Activated naive CD4-positive, alpha-beta T cell treated with anti-CD3 and anti-CD28 coated beads for 36 hours (primary cell): ENCODE measurements at regions not wholly inside any gene's neighbourhood (a gene's known extent, or its start where the extent isn't known, plus 50 kb on each side); places are given as distances from the start of the nearest gene placed in this dataset.
"Not testable (repeated sequence)": the region's sequence is repeated elsewhere in the genome, so short reads cannot be mapped to it uniquely, and the experiment has no call there.

Experiments used
- CTCF ChIA-PET: fragments of 350-600 bp; sonication (Branson Sonifier 250); formaldehyde crosslinking; loops from one replicate; lab custom pipeline; 2021; ENCODE audit warnings: antibody characterized with exemption; lab: Charles Lee
- DNase-seq: peaks from one replicate; pipeline ENCODE4 v3.0.0-alpha.2; 2020
- H3K27ac Mint-ChIP-seq: one replicate; pipeline ENCODE4 v1.8.0; 2021; ENCODE audit warnings: mild to moderate bottlenecking, mixed read lengths
- H3K27me3 Mint-ChIP-seq: one replicate; pipeline ENCODE4 v1.8.0; 2021; ENCODE audit warnings: low read depth, mixed read lengths
- H3K36me3 Mint-ChIP-seq: one replicate; pipeline ENCODE4 v1.8.0; 2021; ENCODE audit warnings: low read depth, mixed read lengths
- H3K4me1 Mint-ChIP-seq: one replicate; pipeline ENCODE4 v1.8.0; 2021; ENCODE audit warnings: low read depth, mixed read lengths
- H3K4me3 Mint-ChIP-seq: one replicate; pipeline ENCODE4 v1.8.0; 2021; ENCODE audit warnings: mild to moderate bottlenecking, moderate library complexity, mixed read lengths
- H3K9me3 Mint-ChIP-seq: one replicate; pipeline ENCODE4 v1.8.0; 2021; ENCODE audit warnings: mixed read lengths
- intact Hi-C: fragments of 100-400 bp; cut with micrococcal nuclease; formaldehyde crosslinking; loops from one replicate; pipeline ENCODE4 v1.15.1; 2023

GRCh38 chr12:115366277-115366676, 682.3 kb upstream of the TBX3 start:
- CTCF ChIA-PET, H3K27ac Mint-ChIP-seq, H3K9me3 Mint-ChIP-seq, H3K36me3 Mint-ChIP-seq, H3K4me1 Mint-ChIP-seq, DNase-seq, H3K27me3 Mint-ChIP-seq, H3K4me3 Mint-ChIP-seq, intact Hi-C loops: not testable (repeated sequence)

DNA sequence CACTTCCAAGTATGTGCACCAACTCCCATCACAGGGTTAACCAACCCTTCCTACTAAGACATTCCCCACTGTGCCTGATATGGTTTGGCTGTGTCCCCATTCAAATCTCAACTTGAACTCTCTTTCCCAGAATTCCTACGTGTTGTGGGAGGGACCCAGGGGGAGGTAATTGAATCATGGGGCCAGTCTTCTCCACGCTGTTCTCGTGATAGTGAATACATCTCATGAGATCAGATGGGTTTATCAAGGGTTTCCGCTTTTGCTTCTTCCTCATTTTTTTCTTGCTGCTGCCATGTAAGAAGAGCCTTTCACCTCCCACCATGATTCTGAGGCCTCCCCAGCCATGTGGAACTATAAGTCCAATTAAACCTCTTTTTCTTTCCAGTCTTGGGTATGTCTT, 681.8 kb upstream of the TBX3 start:
- H3K4me1 Mint-ChIP-seq, H3K4me3 Mint-ChIP-seq, H3K27me3 Mint-ChIP-seq, CTCF ChIA-PET, H3K9me3 Mint-ChIP-seq, H3K36me3 Mint-ChIP-seq, H3K27ac Mint-ChIP-seq, DNase-seq, intact Hi-C loops: not testable (repeated sequence)

GRCh38 chr12:115364921-115365320, 680.9 kb upstream of the TBX3 start:
- intact Hi-C loops: no loop called here
- Mint-ChIP-seq H3K9me3 (peaks cover 7% of the 10 kb centered on the region), H3K4me1 (no peaks in the 10 kb centered on the region), H3K27me3 (peaks cover 2% of the 10 kb centered on the region), H3K36me3 (no peaks in the 10 kb centered on the region), H3K27ac (no peak overlapping the region), H3K4me3 (no peak overlapping the region)
- CTCF ChIA-PET: no interaction called here
- no peak for DNase-seq

- no peaks in the 10 kb centered on the region for H3K4me1 Mint-ChIP-seq
- CTCF ChIA-PET: no interaction called here
- no peak for DNase-seq
- intact Hi-C loops: no loop called here
- peaks cover 4% of the 10 kb centered on the region for H3K9me3 Mint-ChIP-seq
- H3K27me3 Mint-ChIP-seq: peaks cover 2% of the 10 kb centered on the region
- no peaks in the 10 kb centered on the region for H3K36me3 Mint-ChIP-seq
- no peak overlapping the region for H3K4me3 Mint-ChIP-seq
- H3K27ac Mint-ChIP-seq: no peak overlapping the region
Measured at GRCh38 chr12:115362339-115362976, 678.5 kb upstream of the TBX3 start.

DNA sequence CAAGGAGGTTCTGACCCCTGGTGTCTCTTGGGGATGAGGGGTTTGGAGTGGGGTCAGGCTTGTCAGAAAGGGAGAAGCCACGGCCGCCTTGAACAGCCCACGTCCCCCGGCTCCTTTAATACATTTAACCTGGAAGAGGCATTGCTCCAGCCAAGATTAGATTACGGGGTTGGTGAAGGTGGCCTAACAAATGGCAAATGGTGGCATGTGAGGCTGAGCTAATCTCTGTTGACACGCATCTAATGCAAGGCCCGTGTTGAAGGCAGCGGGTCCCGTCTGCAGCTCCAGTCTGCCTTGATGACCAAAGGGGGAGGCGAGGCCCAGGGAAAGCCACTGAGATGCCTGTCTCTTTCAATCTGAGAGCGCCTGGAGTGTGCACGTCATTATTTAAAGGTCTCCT, 673.7 kb upstream of the TBX3 start:
- peaks cover 1% of the 10 kb centered on the region for H3K9me3 Mint-ChIP-seq
- H3K36me3 Mint-ChIP-seq: no peaks in the 10 kb centered on the region
- DNase-seq: no peak
- intact Hi-C loops: no loop called here
- CTCF ChIA-PET: no interaction called here
- no peak overlapping the region for H3K27ac Mint-ChIP-seq
- no peaks in the 10 kb centered on the region for H3K4me1 Mint-ChIP-seq
- H3K27me3 Mint-ChIP-seq: no peaks in the 10 kb centered on the region
- no peak overlapping the region for H3K4me3 Mint-ChIP-seq

DNA sequence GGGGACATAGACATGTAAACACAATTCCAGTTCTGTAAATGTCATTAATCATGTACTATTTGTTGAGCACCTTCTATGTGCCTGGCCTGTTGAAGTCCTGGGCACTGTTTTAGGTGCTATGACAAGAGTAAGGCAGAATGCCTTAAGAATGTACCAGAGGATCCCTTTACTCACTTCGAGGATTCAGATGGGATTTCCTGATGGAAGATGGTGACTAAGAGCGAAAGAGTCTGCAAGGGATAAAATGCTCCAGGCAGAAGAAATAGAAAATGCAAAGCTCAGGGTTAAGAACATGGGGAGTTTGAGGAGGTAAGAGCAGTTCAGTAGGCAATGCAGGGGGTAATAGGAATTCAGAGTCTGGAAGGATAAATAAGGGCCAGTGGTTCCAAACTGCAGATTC, 671.3 kb upstream of the TBX3 start:
- Mint-ChIP-seq H3K27ac (no peak overlapping the region), H3K4me3 (no peak overlapping the region), H3K9me3 (peaks cover 1% of the 10 kb centered on the region), H3K27me3 (no peaks in the 10 kb centered on the region), H3K36me3 (no peaks in the 10 kb centered on the region), H3K4me1 (no peaks in the 10 kb centered on the region)
- CTCF ChIA-PET: no interaction called here
- intact Hi-C loops: no loop called here
- no peak for DNase-seq

- Mint-ChIP-seq H3K4me3 (no peak overlapping the region), H3K9me3 (peaks cover 1% of the 10 kb centered on the region), H3K36me3 (no peaks in the 10 kb centered on the region), H3K27ac (no peak overlapping the region), H3K27me3 (no peaks in the 10 kb centered on the region), H3K4me1 (no peaks in the 10 kb centered on the region)
- DNase-seq: no peak
- CTCF ChIA-PET: no interaction called here
- intact Hi-C loops: no loop called here
Measured at GRCh38 chr12:115354007-115354890, 670.3 kb upstream of the TBX3 start.

DNA sequence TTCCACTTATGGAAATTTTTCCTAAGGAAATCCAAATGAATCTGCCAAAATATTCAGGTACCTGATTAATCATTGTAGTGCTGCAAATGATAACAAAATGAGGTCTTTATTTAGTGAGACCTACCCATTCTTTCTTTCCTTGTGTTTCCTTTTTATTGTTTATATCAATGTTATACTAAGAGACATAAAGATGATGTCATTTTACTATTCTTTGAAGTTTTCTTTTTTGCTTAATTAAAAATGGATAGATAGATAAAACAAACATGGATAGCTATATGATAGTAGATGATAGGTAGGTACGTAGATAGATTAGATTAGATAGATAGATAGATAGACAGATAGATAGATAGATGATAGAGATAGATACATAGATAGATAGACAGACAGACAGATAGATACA, 669.5 kb upstream of the TBX3 start:
- no peak for DNase-seq
- no peaks in the 10 kb centered on the region for H3K27me3 Mint-ChIP-seq
- CTCF ChIA-PET: no interaction called here
- no peaks in the 10 kb centered on the region for H3K4me1 Mint-ChIP-seq
- no peaks in the 10 kb centered on the region for H3K36me3 Mint-ChIP-seq
- no peak overlapping the region for H3K4me3 Mint-ChIP-seq
- H3K9me3 Mint-ChIP-seq: peaks cover 1% of the 10 kb centered on the region
- intact Hi-C loops: no loop called here
- H3K27ac Mint-ChIP-seq: no peak overlapping the region

- no peaks in the 10 kb centered on the region for H3K27me3 Mint-ChIP-seq
- H3K27ac Mint-ChIP-seq: no peak overlapping the region
- no peaks in the 10 kb centered on the region for H3K36me3 Mint-ChIP-seq
- no peak for DNase-seq
- H3K4me1 Mint-ChIP-seq: no peaks in the 10 kb centered on the region
- intact Hi-C loops: no loop called here
- peaks cover 1% of the 10 kb centered on the region for H3K9me3 Mint-ChIP-seq
- CTCF ChIA-PET: no interaction called here
- H3K4me3 Mint-ChIP-seq: no peak overlapping the region
Measured at GRCh38 chr12:115351514-115352077, 667.6 kb upstream of the TBX3 start.

GRCh38 chr12:115349711-115350110, 665.7 kb upstream of the TBX3 start:
- Mint-ChIP-seq H3K27ac (no peak overlapping the region), H3K36me3 (no peaks in the 10 kb centered on the region), H3K4me3 (no peak overlapping the region), H3K27me3 (no peaks in the 10 kb centered on the region), H3K9me3 (peaks cover 2% of the 10 kb centered on the region), H3K4me1 (no peaks in the 10 kb centered on the region)
- no peak for DNase-seq
- intact Hi-C loops: no loop called here
- CTCF ChIA-PET: no interaction called here

DNA sequence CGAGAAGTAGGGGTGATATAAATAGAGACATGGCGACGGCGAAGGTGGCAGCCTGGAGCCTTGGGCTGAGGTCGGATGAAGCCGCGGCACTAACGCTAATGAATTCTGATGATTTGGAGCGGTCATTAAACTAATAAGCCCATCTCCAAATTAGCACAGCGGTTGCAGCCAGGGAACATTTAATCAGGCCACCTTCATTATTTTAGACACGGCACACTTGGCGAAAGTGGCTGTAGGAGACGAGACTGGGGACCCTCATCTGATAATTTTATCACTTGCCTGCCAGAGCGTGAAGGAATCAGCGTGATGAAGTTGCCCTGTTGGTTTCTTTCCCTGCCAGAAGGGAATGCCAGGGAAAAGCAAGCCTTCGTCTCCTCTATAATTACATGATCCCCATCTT, 664.3 kb upstream of the TBX3 start:
- H3K27me3 Mint-ChIP-seq: no peaks in the 10 kb centered on the region
- no peaks in the 10 kb centered on the region for H3K36me3 Mint-ChIP-seq
- CTCF ChIA-PET: no interaction called here
- H3K27ac Mint-ChIP-seq: no peak overlapping the region
- intact Hi-C loops: no loop called here
- H3K4me1 Mint-ChIP-seq: no peaks in the 10 kb centered on the region
- peaks cover 4% of the 10 kb centered on the region for H3K9me3 Mint-ChIP-seq
- H3K4me3 Mint-ChIP-seq: no peak overlapping the region
- no peak for DNase-seq

- H3K27me3 Mint-ChIP-seq: no peaks in the 10 kb centered on the region
- no peak for DNase-seq
- H3K4me1 Mint-ChIP-seq: no peaks in the 10 kb centered on the region
- H3K36me3 Mint-ChIP-seq: no peaks in the 10 kb centered on the region
- intact Hi-C loops: no loop called here
- H3K27ac Mint-ChIP-seq: no peak overlapping the region
- CTCF ChIA-PET: no interaction called here
- H3K9me3 Mint-ChIP-seq: peaks cover 12% of the 10 kb centered on the region
- H3K4me3 Mint-ChIP-seq: no peak overlapping the region
Measured at GRCh38 chr12:115343601-115344000, 659.6 kb upstream of the TBX3 start.

GRCh38 chr12:115343008-115343407, 659.0 kb upstream of the TBX3 start:
- Mint-ChIP-seq H3K4me1 (no peaks in the 10 kb centered on the region), H3K27ac (no peak overlapping the region), H3K4me3 (no peak overlapping the region), H3K9me3 (peaks cover 12% of the 10 kb centered on the region), H3K27me3 (no peaks in the 10 kb centered on the region), H3K36me3 (no peaks in the 10 kb centered on the region)
- CTCF ChIA-PET: no interaction called here
- intact Hi-C loops: no loop called here
- DNase-seq: no peak
